DND-41 (cell line): ENCODE measurements at regions not wholly inside any gene's neighbourhood (a gene's known extent, or its start where the extent isn't known, plus 50 kb on each side); places are given as distances from the start of the nearest gene placed in this dataset.

Experiments used
- ATAC-seq: fragments of 200-7000 bp; cut with Tn5 transposase; 3 replicates; pipeline ENCODE4 v1.9.1; 2021; ENCODE audit warnings: low read depth; ENCODE audit not compliant: insufficient read depth
- DNase-seq: peaks from one replicate; pipeline ENCODE4 v3.0.0-alpha.2; 2020
- H2AFZ ChIP-seq: 2 replicates; pipeline ENCODE4 v1.6.0; 2012; ENCODE audit warnings: low read depth, low read length
- H3K27ac ChIP-seq: 2 replicates; pipeline ENCODE4 v1.5.1; 2012; ENCODE audit warnings: low read length, inconsistent platforms
- H3K27me3 ChIP-seq: fragments of 200-600 bp; sonication (generic); 2 replicates; pipeline ENCODE4 v1.6.0; 2012; ENCODE audit warnings: low read length, mild to moderate bottlenecking, inconsistent platforms; ENCODE audit not compliant: insufficient read depth, poor library complexity
- H3K36me3 ChIP-seq: 2 replicates; pipeline ENCODE4 v1.5.1; 2012; ENCODE audit warnings: low read length, inconsistent platforms; ENCODE audit not compliant: insufficient read depth
- H3K4me1 ChIP-seq: 2 replicates; pipeline ENCODE4 v1.5.1; 2012; ENCODE audit warnings: mild to moderate bottlenecking, low read length; ENCODE audit not compliant: insufficient read depth
- H3K4me2 ChIP-seq: 2 replicates; pipeline ENCODE4 v1.6.0; 2012; ENCODE audit warnings: mild to moderate bottlenecking, moderate library complexity, low read length, inconsistent platforms; ENCODE audit not compliant: insufficient read depth
- H3K4me3 ChIP-seq, 2 experiments: fragments of 200-600 bp in 1 of 2; shearing (Covaris generic) in 1 of 2; 2 replicates each; pipeline ENCODE4 v1.5.1; 2012 to 2016; ENCODE audit warnings: inconsistent platforms in 2 of 2, low read length in 2 of 2, mild to moderate bottlenecking in 2 of 2, low read depth in 1 of 2, moderate library complexity in 1 of 2
- H3K79me2 ChIP-seq: 2 replicates; pipeline ENCODE4 v1.6.0; 2012; ENCODE audit warnings: low read length, inconsistent platforms; ENCODE audit not compliant: insufficient read depth
- H3K9ac ChIP-seq: 2 replicates; pipeline ENCODE4 v1.6.0; 2012; ENCODE audit warnings: low read depth, mild to moderate bottlenecking, inconsistent platforms, low read length, moderate library complexity
- H3K9me3 ChIP-seq: 2 replicates; pipeline ENCODE4 v1.5.1; 2012; ENCODE audit warnings: low read length, moderate library complexity, mild to moderate bottlenecking, inconsistent platforms; ENCODE audit not compliant: insufficient read depth, severe bottlenecking
- H4K20me1 ChIP-seq: 2 replicates; pipeline ENCODE4 v1.6.0; 2012; ENCODE audit warnings: low read length; ENCODE audit not compliant: insufficient read depth
- CTCF ChIP-seq: IDR thresholded peaks from 2 replicates; pipeline ENCODE4 v1.5.1; 2012; ENCODE audit warnings: borderline replicate concordance, low read length, moderate library complexity, mild to moderate bottlenecking; ENCODE audit not compliant: poor library complexity, severe bottlenecking; ENCODE audit errors: extremely low read depth
- EZH2 ChIP-seq: IDR thresholded peaks from 3 replicates; pipeline ENCODE4 v1.6.1; 2012; ENCODE audit warnings: borderline replicate concordance, low read depth, mild to moderate bottlenecking, moderate library complexity, low read length, inconsistent platforms; ENCODE audit not compliant: severe bottlenecking

DNA sequence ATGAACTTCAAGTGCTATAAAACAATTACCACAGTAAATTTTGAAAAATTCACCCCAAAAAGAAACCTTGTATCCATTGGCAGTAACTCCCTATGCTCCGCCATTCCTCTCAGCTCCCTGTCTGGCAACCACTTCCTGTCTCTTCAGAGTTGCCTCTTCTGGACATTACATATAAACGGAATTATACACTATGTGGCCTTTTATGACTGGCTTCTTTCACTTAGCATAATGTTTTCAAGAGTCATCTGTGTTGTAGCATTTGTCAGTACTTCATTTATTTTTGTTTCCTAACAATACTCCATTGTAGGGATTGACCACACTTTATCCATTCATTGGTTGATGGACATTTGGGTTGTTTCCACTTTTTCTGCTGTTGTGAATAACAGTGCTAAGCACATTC is 50.1 kb downstream of the CEP43 start:
- H3K79me2 ChIP-seq, result no peaks in the 10 kb centered on the region
- H3K4me1 ChIP-seq, result no peaks in the 10 kb centered on the region
- H4K20me1 ChIP-seq, result no peaks in the 10 kb centered on the region
- ATAC-seq (no peak), DNase-seq (no peak)
- no peak overlapping the region for H3K27ac ChIP-seq
- no peaks in the 10 kb centered on the region for H3K9me3 ChIP-seq
- no peak overlapping the region for H3K4me3 ChIP-seq
- no peak overlapping the region for H2AFZ ChIP-seq
- no peaks in the 10 kb centered on the region for H3K27me3 ChIP-seq
- H3K4me2 ChIP-seq, result no peak overlapping the region
- H3K36me3 ChIP-seq, result peaks cover 4% of the 10 kb centered on the region; the same call in 1 of the 2 replicates
- H3K9ac ChIP-seq, result no peak overlapping the region
- TF ChIP-seq CTCF (no peak), EZH2 (no peak)

DNA sequence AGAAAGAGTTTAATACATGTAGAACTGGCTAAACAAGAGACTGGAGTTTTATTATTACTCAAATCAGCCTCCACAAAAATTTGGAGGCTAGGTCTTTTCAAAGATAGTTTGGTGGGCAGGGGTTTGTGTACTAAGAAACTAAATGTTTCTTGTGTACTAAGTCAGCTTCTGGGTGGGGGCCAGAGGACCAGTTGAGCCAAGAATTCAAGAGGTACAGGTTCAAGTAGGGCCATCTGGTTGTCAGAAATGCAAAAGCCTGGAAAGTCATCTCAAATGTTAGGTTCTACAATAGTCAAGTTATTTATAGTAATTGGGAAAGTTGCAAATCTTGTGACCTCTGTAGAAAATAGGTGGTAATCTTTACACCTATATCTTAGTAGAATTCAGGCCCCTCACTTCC is 51.7 kb downstream of the CEP43 start:
- no peak overlapping the region for H3K4me2 ChIP-seq
- no peak overlapping the region for H3K27ac ChIP-seq
- no peaks in the 10 kb centered on the region for H3K9me3 ChIP-seq
- no peaks in the 10 kb centered on the region for H3K36me3 ChIP-seq
- no peak overlapping the region for H2AFZ ChIP-seq
- DNase-seq, result no peak
- no peaks in the 10 kb centered on the region for H3K79me2 ChIP-seq
- no peaks in the 10 kb centered on the region for H4K20me1 ChIP-seq
- TF ChIP-seq CTCF (no peak), EZH2 (no peak)
- no peak overlapping the region for H3K4me3 ChIP-seq
- H3K4me1 ChIP-seq, result no peaks in the 10 kb centered on the region
- no peak overlapping the region for H3K9ac ChIP-seq
- no peaks in the 10 kb centered on the region for H3K27me3 ChIP-seq
- ATAC-seq, result no peak

- Histone ChIP-seq H3K79me2 (no peaks in the 10 kb centered on the region), H2AFZ (no peak overlapping the region), H3K4me1 (no peaks in the 10 kb centered on the region), H3K27ac (no peak overlapping the region), H3K4me3 (no peak overlapping the region), H3K9me3 (no peaks in the 10 kb centered on the region), H3K27me3 (no peaks in the 10 kb centered on the region), H3K9ac (no peak overlapping the region), H3K36me3 (no peaks in the 10 kb centered on the region), H3K4me2 (no peak overlapping the region), H4K20me1 (no peaks in the 10 kb centered on the region)
- DNase-seq (no peak), ATAC-seq (no peak)
- TF ChIP-seq CTCF (no peak), EZH2 (no peak)
Observed at GRCh38 chr6:167053895-167054530, 54.8 kb downstream of the CEP43 start.

- TF ChIP-seq EZH2, result no peak
- no peak for TF ChIP-seq CTCF
- ATAC-seq, result no peak
- no peaks in the 10 kb centered on the region for H3K36me3 ChIP-seq
Observed at GRCh38 chr6:167054987-167055386, 55.8 kb downstream of the CEP43 start.

More at GRCh38 chr6:167054987-167055386, 55.8 kb downstream of the CEP43 start:
- no peak overlapping the region for H3K27ac ChIP-seq
- H3K4me2 ChIP-seq, result no peak overlapping the region
- no peak for DNase-seq
- no peaks in the 10 kb centered on the region for H3K9me3 ChIP-seq
- H3K9ac ChIP-seq, result no peak overlapping the region
- no peaks in the 10 kb centered on the region for H4K20me1 ChIP-seq
- H3K4me3 ChIP-seq, result no peak overlapping the region
- no peaks in the 10 kb centered on the region for H3K27me3 ChIP-seq
- no peaks in the 10 kb centered on the region for H3K79me2 ChIP-seq
- H3K4me1 ChIP-seq, result no peaks in the 10 kb centered on the region
- H2AFZ ChIP-seq, result no peak overlapping the region
